GM10266 (cell line): ENCODE measurements at regions not wholly inside any gene's neighbourhood (a gene's known extent, or its start where the extent isn't known, plus 50 kb on each side); places are given as distances from the start of the nearest gene placed in this dataset.

ENCODE experiments used
- DNase-seq: peaks from one replicate; pipeline ENCODE4 v3.0.0; 2012; ENCODE audit errors: extremely low spot score
- TF ChIP-seq, protein P1 (sequence below): IDR thresholded peaks from 2 replicates; pipeline ENCODE4 v1.5.1; 2012; ENCODE audit warnings: mild to moderate bottlenecking, low read depth; ENCODE audit not compliant: control insufficient read depth, insufficient read depth; ENCODE audit errors: missing control alignments

DNA sequence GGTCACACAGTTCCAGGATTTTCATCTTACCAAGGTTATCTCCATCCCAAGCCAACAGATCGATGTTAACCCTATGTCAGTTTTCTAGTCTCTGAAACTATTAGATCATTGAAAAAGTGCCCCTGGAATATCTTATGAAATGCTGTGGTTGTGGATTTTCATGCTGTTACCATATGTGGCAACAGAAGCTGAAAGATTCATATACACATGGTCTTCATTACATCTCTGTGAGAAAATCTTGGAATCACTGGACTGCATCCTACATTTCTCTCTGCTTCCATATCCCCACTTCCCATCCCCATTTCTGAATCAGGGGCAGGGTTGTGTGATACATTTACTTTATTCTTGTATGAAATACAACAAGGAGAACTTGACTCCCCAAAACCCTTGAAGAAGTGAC lies 146.1 kb downstream of the SLC16A9 start:
- TF ChIP-seq, protein P1, sequence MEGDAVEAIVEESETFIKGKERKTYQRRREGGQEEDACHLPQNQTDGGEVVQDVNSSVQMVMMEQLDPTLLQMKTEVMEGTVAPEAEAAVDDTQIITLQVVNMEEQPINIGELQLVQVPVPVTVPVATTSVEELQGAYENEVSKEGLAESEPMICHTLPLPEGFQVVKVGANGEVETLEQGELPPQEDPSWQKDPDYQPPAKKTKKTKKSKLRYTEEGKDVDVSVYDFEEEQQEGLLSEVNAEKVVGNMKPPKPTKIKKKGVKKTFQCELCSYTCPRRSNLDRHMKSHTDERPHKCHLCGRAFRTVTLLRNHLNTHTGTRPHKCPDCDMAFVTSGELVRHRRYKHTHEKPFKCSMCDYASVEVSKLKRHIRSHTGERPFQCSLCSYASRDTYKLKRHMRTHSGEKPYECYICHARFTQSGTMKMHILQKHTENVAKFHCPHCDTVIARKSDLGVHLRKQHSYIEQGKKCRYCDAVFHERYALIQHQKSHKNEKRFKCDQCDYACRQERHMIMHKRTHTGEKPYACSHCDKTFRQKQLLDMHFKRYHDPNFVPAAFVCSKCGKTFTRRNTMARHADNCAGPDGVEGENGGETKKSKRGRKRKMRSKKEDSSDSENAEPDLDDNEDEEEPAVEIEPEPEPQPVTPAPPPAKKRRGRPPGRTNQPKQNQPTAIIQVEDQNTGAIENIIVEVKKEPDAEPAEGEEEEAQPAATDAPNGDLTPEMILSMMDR, result no peak
- no peak for DNase-seq

GRCh38 chr10:59562126-59562525 lies 147.5 kb downstream of the SLC16A9 start:
- TF ChIP-seq, protein P1, result no peak
- no peak for DNase-seq

DNA sequence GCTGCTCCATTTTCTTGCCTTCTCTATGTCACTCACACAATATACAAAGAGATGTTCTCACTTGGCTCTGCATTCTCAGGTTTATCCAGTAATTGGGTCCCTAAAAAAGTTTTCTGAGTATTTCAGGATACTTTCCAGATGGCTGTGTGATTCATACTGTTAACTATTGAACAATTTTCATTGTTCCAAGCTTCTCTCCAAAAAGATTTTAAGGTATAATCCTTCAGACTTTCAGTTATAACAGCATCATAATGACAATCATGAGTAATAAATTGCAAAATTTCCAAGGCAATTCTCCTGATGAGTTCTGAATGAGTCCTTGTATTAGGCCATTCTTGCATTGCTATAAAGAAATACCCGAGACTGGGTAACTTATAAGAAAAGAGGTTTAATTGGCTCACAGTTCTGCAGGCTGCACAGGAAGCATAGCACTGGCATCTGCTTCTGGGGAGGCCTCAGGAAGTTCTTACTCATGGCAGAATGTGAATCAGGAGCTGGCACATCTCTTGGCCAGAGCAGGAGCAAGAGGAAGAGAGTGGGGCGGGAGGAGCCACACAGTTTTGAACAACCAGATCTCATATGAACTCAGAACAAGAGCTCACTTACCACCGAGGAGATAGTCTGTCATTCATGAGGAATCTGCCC lies 148.1 kb downstream of the SLC16A9 start:
- TF ChIP-seq, protein P1, result no peak
- DNase-seq, result no peak

DNA sequence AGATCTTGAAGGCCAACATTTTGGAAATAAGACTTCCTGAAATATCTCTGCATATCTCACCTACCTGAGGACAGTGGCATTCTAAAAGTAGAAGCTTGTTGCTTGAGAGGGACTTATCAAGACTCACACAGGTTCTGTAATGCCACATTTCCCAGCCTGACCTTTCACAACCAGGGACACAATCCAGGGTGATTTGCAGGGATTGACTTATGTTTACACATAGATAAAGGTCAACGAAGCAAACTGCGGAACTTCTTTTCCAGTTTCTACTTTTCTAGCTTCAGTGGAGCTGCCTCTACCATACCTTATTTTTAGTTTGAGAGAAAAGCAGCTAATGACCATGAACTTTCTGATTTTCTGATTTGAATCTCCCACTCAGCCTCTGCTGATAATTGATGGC lies 148.7 kb downstream of the SLC16A9 start:
- TF ChIP-seq, protein P1, result no peak
- no peak for DNase-seq

DNA sequence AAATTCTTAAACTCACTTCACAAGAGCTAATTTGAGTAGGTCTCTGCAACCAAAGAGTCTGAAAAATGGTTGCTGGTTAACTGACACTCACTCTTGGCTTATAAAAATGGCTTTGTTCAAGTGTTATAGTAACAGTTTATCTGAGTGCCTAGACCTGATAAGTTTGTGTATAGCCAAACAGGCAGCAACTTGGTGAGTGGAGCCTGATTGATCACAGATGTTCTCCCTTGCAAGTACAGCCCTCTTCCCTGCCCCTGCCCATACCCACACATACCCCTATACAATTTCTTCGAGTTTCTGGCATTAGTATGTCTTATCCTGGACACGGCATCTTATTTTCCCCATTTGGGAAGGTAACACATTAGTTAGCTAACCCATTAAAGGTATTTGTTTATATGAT lies 149.5 kb downstream of the SLC16A9 start:
- TF ChIP-seq, protein P1, result no peak
- no peak for DNase-seq

- no peak for DNase-seq
- TF ChIP-seq, protein P1, result no peak
Measured at GRCh38 chr10:59558066-59558465, 151.6 kb downstream of the SLC16A9 start.

GRCh38 chr10:59557642-59558041 lies 152.0 kb downstream of the SLC16A9 start:
- TF ChIP-seq, protein P1, result no peak
- DNase-seq, result no peak
